Stimulated activated naive CD4-positive, alpha-beta T cell (primary cell): ENCODE measurements at regions not wholly inside any gene's neighbourhood (a gene's known extent, or its start where the extent isn't known, plus 50 kb on each side); places are given as distances from the start of the nearest gene placed in this dataset.
"Not testable (repeated sequence)": the region's sequence is repeated elsewhere in the genome, so short reads cannot be mapped to it uniquely, and the experiment has no call there.

ENCODE experiments used
- DNase-seq, 6 experiments: peaks; one replicate each; lab custom pipeline; 2025; lab: John Stamatoyannopoulos, UW

DNA sequence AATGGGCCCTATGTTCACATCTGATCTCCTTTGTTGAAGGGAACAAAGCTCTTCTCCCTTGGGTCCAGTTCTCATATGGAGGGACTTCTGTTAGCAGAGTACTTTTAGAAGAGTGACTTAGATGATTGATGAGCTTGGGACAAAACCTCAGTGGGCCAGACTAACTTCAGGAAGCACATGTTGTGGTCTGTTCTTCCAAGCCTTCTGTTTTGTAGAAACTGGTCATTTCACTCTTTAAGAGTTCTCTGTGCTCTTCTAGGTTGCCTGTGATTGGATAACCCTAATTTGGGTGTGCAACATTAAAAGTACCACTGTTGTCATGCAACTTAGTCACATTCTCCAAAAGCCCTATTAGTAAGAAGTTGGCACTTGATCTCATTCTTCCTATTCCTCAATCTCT, 183.5 kb upstream of the ACO1 start:
- DNase-seq: no peak

- not testable (repeated sequence) for DNase-seq
These were observed 175.3 kb upstream of the ACO1 start for GRCh38 chr9:32209164-32209563.

GRCh38 chr9:32218100-32218767, 166.2 kb upstream of the ACO1 start:
- DNase-seq: no peak

DNA sequence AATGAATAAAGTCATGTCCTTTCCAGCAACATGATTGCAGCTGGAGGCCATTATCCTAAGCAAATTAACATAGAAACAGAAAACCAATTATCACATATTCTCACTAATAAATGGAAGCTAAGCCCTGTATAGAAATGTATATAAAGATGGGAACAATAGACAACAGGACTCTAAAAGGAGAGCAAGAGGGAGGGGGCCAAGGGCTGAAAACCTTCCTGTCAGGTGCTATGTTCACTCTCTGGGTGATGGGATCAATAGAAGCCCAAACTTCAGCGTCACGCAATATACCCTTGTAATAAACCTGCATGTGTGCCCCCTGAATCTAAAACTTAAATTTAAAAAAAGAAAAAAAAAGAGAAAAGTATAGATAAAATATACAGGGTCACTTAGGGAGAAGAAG, 163.7 kb upstream of the ACO1 start:
- no peak for DNase-seq

- DNase-seq: no peak
These were observed 150.0 kb upstream of the ACO1 start for GRCh38 chr9:32234451-32234850.

- no peak for DNase-seq
These were observed 137.3 kb upstream of the ACO1 start for GRCh38 chr9:32247168-32247567.

DNA sequence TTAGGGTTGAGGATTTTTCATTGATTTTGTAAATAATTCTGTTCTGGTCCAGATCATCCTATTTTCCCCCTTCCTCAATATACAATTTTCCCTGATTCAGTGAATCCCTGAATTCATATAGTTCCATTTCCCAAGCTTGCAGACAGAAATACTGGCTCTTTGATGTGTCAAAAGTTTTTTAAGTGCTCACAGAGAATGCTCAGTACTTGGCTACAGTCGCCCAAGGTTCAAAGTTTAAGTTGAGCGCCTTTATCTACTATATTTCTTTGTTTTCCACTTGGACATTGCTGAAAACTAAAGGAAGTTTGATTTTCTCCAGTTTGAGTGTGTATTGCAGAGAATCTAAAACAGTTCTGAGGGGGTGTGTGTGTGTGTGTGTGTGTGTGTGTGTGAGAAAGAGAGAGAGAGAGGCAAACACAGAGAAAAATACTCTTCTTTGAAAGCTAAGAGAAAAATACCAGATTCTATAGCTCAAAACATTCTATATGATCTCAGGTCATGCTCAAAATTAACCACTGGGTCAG, 136.2 kb upstream of the ACO1 start:
- no peak for DNase-seq

GRCh38 chr9:32251539-32251938, 132.9 kb upstream of the ACO1 start:
- peak in 2 of 6 experiments; percentile 4 to 34 for DNase-seq

DNA sequence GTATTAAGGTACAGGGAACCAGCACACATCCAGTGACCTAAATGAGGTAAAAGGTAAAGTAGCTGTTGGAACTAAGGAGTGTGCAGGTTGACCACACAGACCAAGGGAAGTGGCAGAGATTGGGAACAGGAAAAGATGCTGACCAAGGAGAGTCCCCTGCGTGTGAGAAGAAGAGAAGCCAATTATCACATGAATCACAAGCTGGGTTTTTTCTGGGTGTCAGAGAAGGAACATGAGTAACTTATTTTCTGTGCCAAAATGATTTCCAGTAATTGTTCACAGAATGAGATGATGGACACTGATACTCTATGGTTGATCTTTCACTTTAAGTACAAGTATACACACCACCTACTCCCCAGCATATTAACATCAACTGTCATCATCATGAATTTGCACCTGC, 130.7 kb upstream of the ACO1 start:
- DNase-seq: no peak

DNA sequence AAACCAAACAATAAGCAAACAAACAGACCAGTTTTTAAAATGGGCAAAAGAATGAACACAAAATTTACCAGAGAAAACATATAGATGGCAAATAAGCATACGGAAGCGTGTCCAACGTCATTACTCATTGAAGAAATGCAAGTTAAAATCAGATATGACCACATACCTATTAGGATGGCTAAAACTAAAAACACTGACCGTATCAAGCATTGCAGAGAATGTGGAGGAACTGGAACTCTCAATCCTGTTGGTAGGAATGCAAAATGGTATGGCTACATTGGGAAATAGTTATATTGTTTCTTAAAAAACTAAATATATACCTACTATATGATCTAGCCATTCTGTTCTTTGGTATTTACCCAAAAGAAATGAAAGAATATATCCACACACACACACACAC, 129.4 kb upstream of the ACO1 start:
- DNase-seq: no peak

GRCh38 chr9:32258482-32258881, 126.0 kb upstream of the ACO1 start:
- DNase-seq: no peak

GRCh38 chr9:32260151-32260862, 124.1 kb upstream of the ACO1 start:
- no peak for DNase-seq

DNA sequence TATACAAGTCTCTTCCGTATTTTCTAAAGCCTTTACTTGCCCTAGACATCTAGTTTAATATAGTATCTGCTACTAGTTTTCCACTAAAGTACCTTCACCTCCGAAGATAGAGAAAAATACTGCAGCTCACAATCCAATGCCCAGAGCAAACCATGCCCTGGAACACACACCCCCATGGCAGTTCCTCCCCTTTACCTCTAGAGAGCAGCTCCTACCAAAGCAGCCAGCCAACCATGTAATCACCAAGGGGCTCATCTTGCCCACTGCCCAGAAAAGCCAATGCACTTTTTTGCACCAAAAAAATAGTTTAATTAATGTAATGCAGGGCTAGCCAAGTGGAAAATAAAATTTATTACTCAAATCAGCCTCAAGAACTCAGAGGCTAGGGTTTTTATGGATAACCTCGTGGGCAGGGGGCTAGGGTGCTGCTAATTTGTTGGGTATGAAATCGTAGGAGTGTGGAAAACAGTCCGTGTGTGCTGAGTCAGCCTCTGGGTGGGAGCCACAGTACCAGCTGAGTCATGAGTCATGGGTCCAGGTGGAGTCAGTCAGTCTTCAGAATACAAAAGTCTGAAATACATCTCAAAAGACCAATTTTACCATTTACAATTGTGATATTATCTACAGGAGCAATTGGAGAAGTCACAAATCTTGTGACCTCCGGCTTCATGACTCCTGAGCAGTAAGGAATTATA, 120.1 kb upstream of the ACO1 start:
- no peak for DNase-seq

DNA sequence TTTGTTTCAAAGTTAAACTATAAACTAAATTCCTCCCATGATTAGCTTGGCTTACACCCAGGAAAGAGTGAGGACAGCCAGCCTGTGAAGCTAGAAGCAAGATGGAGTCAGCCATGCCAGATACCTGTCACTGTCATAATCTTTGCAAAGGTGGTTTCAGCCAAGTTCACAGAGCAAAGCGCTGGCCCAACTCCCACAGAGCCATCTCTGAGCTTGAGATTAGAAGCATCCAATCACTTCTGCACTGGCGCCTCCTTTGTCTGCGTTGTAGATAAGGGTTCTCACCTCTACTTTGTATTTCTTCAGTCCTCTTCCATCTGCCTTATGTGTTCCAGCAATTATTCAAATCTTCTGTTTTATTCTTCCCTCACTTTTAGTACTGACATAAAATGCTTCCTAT, 119.4 kb upstream of the ACO1 start:
- no peak for DNase-seq

DNA sequence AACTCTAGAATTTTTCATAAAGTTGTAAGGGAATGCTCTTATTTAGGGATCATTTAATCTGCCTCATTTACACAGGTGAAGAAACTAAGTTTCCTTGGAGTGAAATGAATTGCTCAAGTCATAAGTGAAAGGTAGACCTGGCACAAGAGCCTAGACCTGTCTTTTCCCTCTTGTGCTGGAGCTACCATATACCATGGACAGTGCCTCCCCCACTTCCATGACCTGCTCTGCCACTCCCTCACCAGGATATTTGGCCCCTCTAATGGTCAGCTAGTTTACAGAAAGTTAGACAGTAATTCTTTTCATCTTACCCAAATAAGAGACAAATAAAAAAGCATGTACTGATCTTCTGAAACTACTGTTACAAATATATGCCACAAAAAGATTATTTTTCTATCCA, 105.5 kb upstream of the ACO1 start:
- DNase-seq: no peak

GRCh38 chr9:32289756-32290155, 94.7 kb upstream of the ACO1 start:
- no peak for DNase-seq

- DNase-seq: no peak
These were observed 93.1 kb upstream of the ACO1 start for GRCh38 chr9:32291370-32291769.

DNA sequence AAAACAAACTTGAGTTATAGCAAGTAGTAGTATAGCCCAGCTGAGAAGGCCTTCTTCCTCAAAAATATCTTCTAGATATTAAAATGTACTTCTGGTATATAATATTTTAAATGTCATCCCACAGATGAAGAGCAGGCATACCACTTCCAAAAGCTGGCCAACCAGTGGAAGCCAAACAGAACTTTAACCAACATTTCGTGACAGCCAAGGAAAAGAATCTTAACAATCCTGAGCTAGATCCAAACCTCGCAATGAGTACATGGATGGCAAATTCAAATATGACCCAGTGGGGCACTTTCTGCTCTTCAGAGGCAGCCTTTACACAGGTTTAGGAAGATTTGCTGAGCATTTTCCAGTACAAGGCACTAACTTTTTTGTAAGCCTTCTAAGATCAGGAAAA, 91.8 kb upstream of the ACO1 start:
- DNase-seq: no peak

- DNase-seq: no peak
These were observed 91.4 kb upstream of the ACO1 start for GRCh38 chr9:32293091-32293490.

- DNase-seq: no peak
These were observed 90.3 kb upstream of the ACO1 start for GRCh38 chr9:32294106-32294505.

GRCh38 chr9:32300373-32300772, 84.1 kb upstream of the ACO1 start:
- DNase-seq: no peak

- DNase-seq: no peak
These were observed 79.9 kb upstream of the ACO1 start for GRCh38 chr9:32304495-32304894.

DNA sequence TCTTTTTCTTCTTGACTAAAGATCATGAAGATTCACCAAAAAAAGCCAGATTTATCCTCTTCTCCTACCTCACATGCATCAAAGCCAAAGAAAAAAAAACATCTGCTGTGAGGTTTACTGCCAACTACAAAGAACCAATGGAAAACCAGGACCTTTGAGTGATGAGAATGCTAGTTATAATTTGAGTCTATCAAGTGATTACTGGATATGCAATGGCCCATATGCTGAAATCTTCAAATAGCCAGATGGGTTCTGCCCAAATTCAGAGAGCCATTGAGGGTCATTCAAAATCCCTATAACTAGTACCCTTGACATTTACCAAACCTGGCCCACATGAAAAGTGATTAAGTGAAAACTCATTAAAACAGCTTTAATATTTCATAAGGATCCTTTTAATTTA, 78.4 kb upstream of the ACO1 start:
- no peak for DNase-seq
